GM21526 (cell line): ENCODE measurements at regions not wholly inside any gene's neighbourhood (a gene's known extent, or its start where the extent isn't known, plus 50 kb on each side); places are given as distances from the start of the nearest gene placed in this dataset.
"Not testable (repeated sequence)": the region's sequence is repeated elsewhere in the genome, so short reads cannot be mapped to it uniquely, and the experiment has no call there.

Experiments used
- ATAC-seq: cut with Tn5 transposase; IDR thresholded peaks from one replicate; pipeline ENCODE4 v1.9.1; 2021; ENCODE audit warnings: moderate library complexity; ENCODE audit not compliant: unreplicated experiment, low FRiP score

DNA sequence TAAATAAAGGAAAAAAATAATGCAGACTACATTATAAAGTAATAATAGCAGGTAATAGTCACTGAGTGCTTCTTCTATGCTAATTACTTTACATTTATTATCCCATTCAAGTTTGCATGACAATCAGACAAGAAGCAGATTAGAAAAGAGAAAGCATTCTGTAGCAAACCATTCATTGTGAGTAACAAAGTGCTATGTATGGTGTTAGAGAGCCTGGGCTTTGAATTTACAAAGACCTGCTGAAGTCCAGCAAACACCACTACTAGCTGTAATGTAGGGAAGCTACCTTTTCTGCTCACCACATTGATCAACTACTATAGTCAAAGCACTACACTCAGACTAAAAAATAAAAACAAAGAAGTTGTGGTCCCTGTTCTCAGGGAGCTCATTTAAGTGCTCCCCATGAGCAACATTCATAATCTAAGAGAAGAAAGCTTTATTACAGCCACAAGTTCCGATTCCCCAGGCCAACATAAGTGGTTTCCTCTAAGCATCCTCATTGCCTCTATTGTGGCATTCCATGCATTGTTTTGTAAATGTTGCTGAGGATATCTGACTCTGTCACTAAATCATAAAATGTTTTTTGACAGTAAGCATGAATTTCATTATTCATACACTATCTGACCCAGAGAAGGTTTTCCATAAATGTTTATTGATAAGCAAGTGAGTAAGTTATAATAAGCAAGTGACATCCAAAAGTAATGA is 108.5 kb downstream of the FOXD4L6 start:
- not testable (repeated sequence) for ATAC-seq

DNA sequence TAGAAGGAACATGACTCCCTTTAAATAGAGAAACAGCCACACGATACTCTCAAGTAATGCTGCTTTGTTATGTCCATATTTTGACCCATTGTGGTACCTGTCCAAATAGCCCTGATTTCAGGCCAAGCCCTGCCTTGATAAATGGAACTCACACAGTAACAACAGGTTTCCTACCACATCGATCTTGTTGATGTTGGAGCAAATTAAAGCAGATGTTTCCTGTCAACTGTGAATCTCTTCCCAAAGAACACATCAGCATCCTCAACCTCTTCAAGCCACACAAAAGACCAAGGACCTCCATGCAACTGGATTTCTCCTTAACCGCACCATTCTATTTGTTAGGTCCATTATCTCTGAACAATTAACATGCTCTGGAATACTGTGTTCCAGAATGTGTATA is 109.5 kb downstream of the FOXD4L6 start:
- not testable (repeated sequence) for ATAC-seq

DNA sequence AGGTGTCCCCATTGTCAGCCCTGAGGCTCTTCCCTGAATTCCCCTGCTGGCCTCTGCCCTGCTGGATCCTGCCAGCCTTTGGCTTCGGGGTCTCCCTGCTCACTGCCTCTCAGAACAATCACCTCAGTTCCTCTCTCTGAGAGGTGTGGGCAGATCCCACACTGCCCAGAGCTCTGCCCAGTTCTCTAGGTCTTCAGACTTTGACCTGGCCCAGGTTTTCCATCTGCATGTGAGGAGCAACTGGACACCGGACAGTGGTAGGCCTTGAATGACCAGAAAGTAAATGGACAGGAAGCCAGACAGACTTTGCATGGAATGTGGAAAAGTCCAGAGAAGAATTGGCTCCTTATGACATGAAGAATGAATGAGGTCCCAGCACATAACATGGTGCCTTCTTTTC is 111.8 kb downstream of the FOXD4L6 start:
- not testable (repeated sequence) for ATAC-seq

DNA sequence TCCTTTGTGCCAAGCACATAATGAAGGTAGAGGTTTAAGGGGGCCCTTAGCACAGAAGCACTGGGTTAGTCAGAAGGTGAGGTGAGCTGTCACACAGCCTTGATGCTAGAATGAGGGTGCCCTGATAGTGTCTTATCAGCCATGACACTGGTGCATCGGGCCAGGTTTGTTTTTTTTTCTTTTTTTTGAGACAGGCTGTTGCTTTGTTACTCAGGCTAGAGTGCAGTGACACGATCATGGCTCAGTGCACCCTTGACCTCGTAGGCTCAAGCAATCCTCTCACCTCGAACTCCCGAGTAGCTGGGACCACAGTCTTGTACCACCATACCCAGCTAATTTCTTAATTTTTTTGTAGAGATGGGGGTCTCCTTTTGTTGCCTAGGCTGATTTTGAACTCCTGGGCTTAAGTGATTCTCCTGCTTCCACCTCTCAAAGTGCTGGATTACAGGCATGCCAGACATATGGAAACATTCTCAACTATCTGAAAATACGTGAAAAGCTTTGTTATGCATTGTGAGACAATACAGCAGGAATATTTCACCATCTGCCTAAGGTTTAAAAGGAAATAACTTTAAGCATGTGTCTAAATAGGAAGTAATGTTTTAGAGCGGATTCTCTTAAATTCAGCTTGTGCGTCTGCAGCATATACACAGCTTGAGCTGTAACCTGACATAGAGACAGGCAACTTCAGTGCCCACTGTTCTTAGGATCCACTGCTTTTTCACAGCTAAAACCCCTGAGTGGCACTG is 128.4 kb downstream of the FOXD4L6 start:
- ATAC-seq = not testable (repeated sequence)

DNA sequence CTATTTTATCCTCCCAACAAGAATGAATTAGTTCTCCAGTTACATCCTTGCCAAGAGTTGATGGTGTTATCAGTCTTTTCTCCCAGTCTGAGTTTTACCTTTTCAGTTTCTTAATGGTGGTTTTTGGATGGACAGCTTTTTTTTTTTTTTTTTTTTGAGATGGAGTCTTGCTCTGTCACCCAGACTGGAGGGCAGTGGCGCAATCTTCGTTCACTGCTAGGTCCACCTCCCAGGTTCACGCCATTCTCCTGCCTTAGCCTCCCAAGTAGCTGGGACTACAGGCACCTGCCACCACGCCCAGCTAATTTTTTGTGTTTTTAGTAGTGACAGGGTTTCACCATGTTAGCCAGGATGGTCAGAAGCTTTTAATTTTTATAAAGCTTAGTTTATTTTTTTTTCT is 133.0 kb downstream of the FOXD4L6 start:
- not testable (repeated sequence) for ATAC-seq

DNA sequence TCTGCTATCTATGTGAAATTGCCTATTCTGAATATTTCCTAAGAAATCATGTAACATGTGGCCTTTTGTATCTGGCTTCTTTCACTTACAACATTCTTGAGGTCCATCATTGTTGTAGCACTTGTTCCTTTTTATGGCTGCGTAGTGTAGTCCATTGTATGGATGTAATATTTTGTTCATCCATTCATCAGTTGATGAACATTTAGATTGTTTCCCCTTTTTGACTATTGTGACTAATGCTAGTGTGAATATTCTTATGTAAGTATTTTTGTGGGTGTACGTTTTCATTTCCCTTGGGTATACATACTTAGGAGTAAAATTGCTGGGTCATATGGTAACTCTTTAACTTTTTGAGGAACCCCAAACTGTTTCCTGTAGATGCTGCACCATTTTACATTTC is 134.6 kb downstream of the FOXD4L6 start:
- ATAC-seq = not testable (repeated sequence)

DNA sequence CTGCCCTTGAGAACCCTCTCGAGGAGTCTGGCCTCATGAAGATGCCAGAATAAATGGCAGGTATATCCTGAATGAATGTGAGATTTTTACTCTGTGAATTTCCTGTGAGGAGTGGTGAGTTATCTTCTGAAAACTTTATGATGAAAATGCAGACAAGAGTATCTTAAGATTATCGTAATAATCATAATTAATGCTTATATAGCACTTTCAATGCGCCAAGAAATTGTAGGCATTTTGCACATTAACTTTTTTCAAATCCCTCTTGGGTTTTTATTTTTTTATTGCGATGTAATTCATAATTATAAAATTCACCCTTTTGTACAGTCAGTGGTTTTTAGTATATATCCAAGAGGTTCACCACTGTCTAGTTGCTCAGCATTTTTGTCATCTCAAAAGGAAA is 135.1 kb downstream of the FOXD4L6 start:
- ATAC-seq = not testable (repeated sequence)

DNA sequence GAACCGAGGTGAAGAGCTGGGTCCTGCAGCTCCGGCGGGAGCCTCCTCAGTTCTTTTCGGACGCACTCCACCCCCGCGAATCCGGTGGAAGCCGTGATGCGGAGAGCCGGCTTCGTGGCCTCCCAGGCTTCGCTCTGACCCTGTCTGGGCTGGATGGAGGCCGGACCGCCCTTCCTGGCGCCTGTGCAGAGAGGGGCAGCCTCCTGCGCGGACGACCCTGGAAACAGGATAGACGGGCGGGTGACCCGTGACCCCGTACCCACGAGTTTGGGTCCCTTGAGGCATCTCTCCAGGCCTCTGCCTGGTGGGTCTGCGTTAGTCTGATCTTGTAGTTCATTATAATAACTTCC is 136.0 kb downstream of the FOXD4L6 start:
- ATAC-seq = peak; percentile 44

DNA sequence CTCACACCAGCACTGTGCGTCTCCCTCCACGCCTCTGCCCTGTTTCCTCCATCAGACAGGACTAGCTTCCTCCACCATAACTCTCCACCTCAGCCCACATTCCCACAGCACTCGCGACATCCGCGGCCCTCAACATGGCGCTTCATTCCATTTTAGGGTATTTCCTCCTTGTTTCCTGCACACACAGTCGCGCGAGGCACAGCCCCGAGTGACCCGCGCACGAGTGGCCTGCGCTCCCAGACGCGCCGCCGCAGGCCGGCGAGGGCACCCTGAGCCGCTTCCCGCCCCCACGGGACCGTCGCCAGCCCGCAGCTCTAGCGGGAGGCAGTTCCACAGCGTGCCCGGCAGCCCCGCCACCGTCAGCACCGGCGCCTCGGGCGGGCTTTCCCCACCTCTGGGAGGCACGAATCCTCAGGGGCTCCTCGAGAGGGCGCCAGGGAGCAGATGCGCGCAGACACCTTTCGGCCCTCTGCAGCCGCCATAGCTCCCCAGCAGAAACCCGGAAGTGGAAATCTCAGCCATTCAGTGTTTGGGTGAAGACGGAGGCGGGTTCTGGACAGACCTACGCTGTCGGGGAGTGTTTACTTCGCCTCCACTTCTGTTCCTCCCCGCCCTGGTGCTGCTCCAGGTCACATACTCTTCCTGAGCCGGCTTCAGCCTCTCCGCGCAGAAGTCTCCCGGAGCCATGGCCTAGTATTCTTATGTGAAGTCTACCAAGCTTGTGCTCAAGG is 136.6 kb downstream of the FOXD4L6 start:
- ATAC-seq = peak; percentile 100

DNA sequence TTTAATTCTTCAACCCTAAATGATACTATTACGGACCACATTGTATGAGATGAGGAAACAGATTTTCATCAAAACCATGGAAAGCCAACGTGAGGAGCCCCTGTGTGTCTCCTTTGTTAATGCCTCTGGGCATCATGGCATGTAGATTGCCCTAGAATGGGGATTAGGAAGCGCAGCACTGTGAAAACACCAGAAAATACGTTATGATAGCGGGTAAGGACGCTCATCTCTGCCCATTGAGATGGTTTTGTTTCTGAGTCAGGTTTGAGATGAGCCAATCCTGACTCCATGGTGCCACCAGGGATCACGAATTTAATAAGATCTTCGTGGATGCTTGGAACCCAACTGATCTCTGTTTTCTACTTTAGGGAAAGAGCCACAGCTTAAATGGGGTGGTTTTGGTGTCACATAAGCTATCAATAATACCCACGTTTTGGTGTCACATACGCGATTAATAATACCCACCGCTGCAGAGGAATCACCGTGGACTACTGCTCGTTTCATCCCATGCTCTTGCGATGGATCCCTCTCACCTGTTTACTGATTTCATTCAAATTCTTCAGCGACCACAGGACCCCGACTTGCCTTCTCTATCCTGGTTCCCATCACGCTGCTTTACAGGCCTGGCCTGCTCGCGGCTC is 137.3 kb downstream of the FOXD4L6 start:
- not testable (repeated sequence) for ATAC-seq

DNA sequence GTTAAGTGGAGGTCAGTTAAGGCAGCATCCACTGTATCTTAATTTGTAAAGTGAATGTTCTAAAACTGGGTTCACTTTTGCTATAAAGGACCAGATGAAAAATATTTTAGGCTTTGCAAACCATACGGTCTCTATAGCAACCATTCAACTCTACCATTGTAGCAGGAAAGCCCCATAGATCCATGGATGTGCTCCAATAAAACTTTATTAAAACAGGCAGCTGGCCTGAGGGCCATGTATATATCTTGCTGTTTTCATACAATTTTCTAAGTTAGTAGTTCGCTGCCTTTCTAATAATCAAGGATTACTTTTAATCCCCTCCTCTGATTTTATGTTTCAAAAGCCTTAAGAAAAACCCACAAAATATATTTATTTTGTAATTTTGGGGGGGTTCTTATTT is 142.1 kb downstream of the FOXD4L6 start:
- ATAC-seq = not testable (repeated sequence)

DNA sequence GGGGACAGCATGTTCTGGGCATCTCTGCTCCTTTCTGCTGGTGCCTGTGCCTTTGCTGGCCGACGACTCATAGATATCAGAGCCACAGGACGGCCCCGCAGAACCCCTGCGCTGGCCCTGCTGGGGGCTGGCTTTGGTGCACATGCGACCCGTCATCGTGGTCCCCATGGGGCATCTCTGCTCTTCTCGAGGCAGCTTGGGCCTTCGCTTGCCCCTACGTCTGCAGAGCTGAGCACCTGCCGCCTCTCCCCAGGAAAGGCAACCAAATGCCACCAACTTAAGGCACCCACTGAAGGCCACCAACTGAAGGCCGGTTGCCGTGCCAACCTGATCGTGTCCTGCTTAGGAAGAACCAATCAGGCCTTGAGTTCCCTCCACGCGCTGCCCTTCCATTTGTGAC is 153.1 kb downstream of the FOXD4L6 start:
- not testable (repeated sequence) for ATAC-seq

DNA sequence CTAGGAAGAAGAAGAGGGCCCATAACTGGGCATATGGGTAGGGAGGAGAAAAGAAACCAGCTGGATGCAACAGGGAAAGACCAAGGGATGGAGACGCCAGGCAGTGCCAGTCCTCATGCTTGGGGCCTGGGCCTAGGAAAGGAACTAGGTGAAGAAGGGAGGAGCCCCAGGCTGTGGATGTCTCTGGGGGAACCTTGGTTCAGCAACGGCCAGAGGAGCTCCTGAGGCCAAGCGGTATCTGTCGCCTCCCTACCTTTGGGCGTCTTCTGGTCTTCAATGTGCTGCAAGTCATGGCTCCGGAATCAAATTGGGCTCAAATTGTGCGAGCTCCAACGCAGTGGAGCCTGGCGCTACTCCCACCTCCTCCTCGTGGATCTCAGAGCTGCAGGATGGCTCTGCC is 153.6 kb downstream of the FOXD4L6 start:
- ATAC-seq = not testable (repeated sequence)

DNA sequence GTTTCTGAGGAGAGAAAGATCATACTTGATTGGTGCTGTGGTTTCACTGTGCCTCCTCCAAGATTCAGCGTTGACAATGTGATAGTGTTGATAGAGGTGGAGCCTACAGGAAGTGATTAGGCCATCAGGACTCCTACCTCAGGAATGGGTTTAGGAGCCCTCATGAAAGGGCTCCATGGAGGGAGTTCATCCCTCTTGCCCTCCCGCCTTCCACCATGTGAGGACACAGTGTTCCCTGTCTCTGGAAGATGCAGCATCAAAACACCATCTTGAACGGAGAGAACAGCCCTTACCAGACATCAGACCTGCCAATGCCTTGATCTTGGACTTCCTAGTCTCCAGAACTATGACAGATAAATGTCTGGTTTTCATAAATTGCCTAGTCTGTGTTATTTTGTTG is 156.7 kb downstream of the FOXD4L6 start:
- ATAC-seq = not testable (repeated sequence)

DNA sequence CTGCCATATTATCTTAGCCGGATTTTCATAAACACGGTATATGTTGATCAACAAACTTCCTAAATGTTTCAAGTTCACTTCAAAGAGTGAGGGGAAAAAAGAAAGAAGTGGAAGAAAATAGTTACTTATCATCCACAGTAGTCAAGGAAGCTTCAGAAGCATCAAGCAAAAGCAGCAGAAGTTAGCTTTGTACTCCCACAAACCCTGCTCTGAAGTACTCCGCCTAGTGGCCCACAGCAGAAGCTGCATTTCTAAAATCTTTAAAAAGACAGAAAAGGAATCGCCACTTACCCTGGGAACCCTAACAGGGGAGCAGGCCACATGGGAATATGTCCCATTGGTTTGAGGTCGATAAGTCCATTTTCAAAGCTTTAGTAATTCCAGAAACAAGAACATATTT is 158.1 kb downstream of the FOXD4L6 start:
- not testable (repeated sequence) for ATAC-seq

DNA sequence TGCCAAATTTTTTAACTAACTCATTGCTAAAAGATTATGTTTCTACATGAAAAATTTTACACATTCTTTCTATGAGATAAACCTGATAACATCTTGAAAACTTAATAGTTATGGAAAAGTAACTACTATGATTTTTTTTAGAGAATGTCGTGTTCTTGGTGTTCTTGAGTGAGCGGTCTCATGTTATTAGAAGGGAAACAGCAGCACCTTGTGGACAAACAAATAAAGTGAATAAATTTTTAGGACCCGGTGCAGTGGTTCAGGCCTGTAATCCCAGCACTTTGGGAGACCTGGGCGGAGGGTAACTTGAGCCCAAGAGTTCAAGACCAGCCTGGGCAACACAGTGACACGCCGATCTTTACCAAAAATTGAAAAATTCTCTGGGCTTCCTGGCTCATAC is 166.0 kb downstream of the FOXD4L6 start:
- ATAC-seq = not testable (repeated sequence)

DNA sequence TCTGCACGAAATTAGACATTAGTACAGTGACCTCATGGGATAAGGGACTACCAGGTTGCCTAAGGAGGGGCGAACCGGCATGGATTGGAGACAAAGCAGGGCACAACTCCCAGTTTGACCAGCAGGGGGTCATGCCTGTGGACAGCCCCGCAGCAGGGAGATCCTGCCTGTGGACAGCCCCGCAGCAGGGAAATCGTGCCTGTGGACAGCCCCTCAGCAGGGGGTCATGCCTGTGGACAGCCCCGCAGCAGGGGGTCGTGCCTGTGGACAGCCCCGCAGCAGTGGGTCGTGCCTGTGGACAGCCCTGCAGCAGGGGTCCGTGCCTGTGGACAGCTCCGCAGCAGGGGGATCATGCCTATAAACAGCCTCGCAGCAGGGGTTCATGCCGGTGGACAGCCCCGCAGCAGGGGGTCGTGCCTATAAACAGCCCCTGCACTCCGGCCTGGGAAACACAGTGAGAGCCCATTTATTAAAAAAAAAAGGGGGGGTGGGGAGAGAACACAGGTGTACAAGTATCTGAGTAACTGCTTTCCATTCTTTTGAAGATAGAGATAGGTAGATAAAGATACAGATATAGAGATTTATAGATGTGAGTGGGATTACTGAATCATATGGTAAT is 176.5 kb downstream of the FOXD4L6 start:
- ATAC-seq = not testable (repeated sequence)

DNA sequence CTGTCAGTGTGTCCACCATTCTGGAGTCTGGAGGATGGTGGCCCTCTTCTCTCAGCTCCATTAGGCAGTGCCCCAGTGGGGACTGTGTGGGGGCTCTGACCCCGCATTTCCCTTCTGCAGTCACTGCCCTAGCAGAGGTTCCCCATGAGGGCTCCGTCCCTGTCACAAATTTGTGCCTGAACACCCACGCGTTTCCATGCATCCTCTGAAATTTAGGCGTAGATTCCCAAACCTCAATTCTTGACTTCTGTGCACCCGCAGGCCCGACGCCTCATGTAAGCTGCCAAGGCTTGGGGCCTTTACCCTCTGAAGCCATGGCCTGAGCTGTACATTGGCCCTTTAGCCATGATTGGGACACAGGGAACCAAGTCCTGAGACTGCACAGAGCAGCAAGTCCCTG is 182.3 kb downstream of the FOXD4L6 start:
- not testable (repeated sequence) for ATAC-seq

DNA sequence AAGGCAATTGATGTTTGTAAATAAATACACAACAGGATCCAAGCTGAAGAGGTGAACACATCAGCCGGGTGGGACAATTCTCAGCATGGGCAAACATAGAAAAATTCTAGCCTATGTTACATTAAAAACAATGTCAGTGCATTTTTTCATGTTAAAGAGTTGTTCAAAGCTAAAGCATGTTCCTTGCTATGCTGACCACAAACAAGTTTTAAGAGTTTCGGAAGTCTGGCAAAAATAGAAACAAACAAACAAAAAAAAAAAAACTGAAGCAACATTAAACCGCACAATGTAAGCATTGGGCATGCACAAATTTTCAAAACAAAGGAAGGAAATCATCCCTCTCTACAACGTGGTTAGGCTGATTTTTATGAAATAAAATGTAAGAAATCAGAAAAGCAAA is 185.8 kb downstream of the FOXD4L6 start:
- not testable (repeated sequence) for ATAC-seq

DNA sequence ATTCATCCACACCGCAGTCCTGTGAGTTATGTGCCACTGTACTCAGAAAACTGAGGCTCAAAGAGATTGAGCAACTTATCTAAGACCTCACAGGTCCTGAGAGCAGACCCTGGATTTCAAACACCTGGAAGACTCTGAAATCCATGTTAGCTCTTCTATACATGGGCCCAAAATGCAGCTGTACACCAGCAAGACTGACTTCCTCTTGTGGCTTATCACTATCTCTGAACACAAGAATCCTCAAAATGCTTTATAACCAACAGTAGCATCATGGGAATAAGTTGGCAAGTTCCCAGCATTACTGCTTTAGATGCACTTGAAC is 188.6 kb downstream of the FOXD4L6 start:
- ATAC-seq = not testable (repeated sequence)
